T-cell (primary cell): ENCODE measurements at regions not wholly inside any gene's neighbourhood (a gene's known extent, or its start where the extent isn't known, plus 50 kb on each side); places are given as distances from the start of the nearest gene placed in this dataset.

Experiments
- ATAC-seq, 4 experiments: fragments of 200-7000 bp in 3 of 4; fragments of 150-1000 bp in 1 of 4; cut with Tn5 transposase; replicated peaks in 1 of 4; 1 replicate in 3 of 4; 2 replicates in 1 of 4; pipeline ENCODE4 v1.10.0; 2021; ENCODE audit warnings: moderate library complexity in 3 of 4, mild to moderate bottlenecking in 2 of 4, moderate number of reproducible peaks in 1 of 4
- CTCF ChIA-PET, 2 donors: fragments of 300-600 bp; sonication (Branson Sonifier 250); formaldehyde crosslinking; loops; one replicate each; lab custom pipeline; 2022; ENCODE audit warnings: antibody characterized with exemption in 2 of 2; lab: Charles Lee
- POLR2A ChIA-PET, 2 donors: fragments of 300-600 bp; sonication (Branson Sonifier 250); formaldehyde crosslinking; loops; one replicate each; lab custom pipeline; 2022; ENCODE audit warnings: antibody characterized with exemption in 2 of 2; lab: Charles Lee
- DNase-seq, 35 experiments: peaks; one replicate each; pipeline versions ENCODE4 v3.0.0 to v3.0.0-alpha.2; 2013 to 2023
- H3K27ac ChIP-seq: one replicate; pipeline ENCODE4 v1.5.1; 2013; ENCODE audit warnings: low read length
- H3K27me3 ChIP-seq, 2 experiments: replicated peaks in 1 of 2; 1 replicate in 1 of 2; 2 replicates in 1 of 2; pipeline versions ENCODE4 v1.6.1 to v1.7.0; 2013; ENCODE audit warnings: low read length in 1 of 2, mixed read lengths in 1 of 2; ENCODE audit not compliant: control insufficient read depth in 2 of 2, insufficient read depth in 2 of 2; ENCODE audit errors: extremely low read depth in 1 of 2
- H3K36me3 ChIP-seq, 2 donors: 1 replicate in 1 of 2; 2 replicates in 1 of 2; pipeline versions ENCODE4 v1.6.1 to v1.7.0; 2013; ENCODE audit warnings: low read length in 1 of 2; ENCODE audit not compliant: control insufficient read depth in 2 of 2, insufficient read depth in 1 of 2; ENCODE audit errors: extremely low read depth in 1 of 2
- H3K4me1 ChIP-seq, 2 experiments: 1 replicate in 1 of 2; 2 replicates in 1 of 2; pipeline versions ENCODE4 v1.6.1 to v1.7.0; 2013; ENCODE audit warnings: low read length in 2 of 2, mixed read lengths in 1 of 2; ENCODE audit not compliant: insufficient read depth in 2 of 2, control insufficient read depth in 1 of 2; ENCODE audit errors: extremely low read depth in 1 of 2
- H3K4me3 ChIP-seq, 2 donors: 1 replicate in 1 of 2; 2 replicates in 1 of 2; pipeline versions ENCODE4 v1.5.1 to v1.7.0; 2013; ENCODE audit warnings: mild to moderate bottlenecking in 2 of 2, low read length in 1 of 2, moderate library complexity in 1 of 2; ENCODE audit not compliant: control insufficient read depth in 1 of 2; ENCODE audit errors: extremely low read depth in 1 of 2
- H3K9me3 ChIP-seq: 2 replicates; pipeline ENCODE4 v1.7.0; 2013
- H3K27ac Mint-ChIP-seq, 2 donors: one replicate each; pipeline ENCODE4 v1.8.0; 2020 to 2021; ENCODE audit warnings: mild to moderate bottlenecking in 2 of 2, mixed read lengths in 2 of 2
- H3K27me3 Mint-ChIP-seq, 2 donors: one replicate each; pipeline ENCODE4 v1.8.0; 2021 to 2022; ENCODE audit warnings: mixed read lengths in 2 of 2
- H3K36me3 Mint-ChIP-seq: one replicate; pipeline ENCODE4 v1.8.0; 2021; ENCODE audit warnings: mixed read lengths
- H3K4me1 Mint-ChIP-seq, 3 donors: one replicate each; pipeline ENCODE4 v1.8.0; 2020 to 2022; ENCODE audit warnings: mixed read lengths in 3 of 3, mild to moderate bottlenecking in 1 of 3
- H3K4me3 Mint-ChIP-seq, 3 donors: one replicate each; pipeline ENCODE4 v1.8.0; 2020 to 2022; ENCODE audit warnings: mild to moderate bottlenecking in 3 of 3, mixed read lengths in 3 of 3, moderate library complexity in 3 of 3
- H3K9me3 Mint-ChIP-seq, 3 donors: one replicate each; pipeline ENCODE4 v1.8.0; 2020 to 2022; ENCODE audit warnings: mixed read lengths in 3 of 3
- WGBS: methylation state at CpG from one replicate; pipeline ENCODE4 v1.1.5; 2013; ENCODE audit warnings: missing lambda C conversion rate; ENCODE audit not compliant: insufficient coverage; 5-methylcytosine and 5-hydroxymethylcytosine counted together

- CTCF ChIA-PET, result interaction anchor here (0.5 to 7.2 kb wide), 31 partner anchors 8 to 1732 kb away, joined by 3 to 138 read pairs (median 4); partner anchors contain the start of genes TEDDM1 (in 2 of the 2) and GLUL (in 1 of the 2)
- Histone ChIP-seq H3K27me3 (peaks cover 0 to 14% of the 10 kb centered on the region in 2 experiments), H3K4me1 (peaks cover 0 to 3% of the 10 kb centered on the region in 2 experiments), H3K36me3 (no peaks in the 10 kb centered on the region), H3K4me3 (no peak overlapping the region), H3K27ac (no peak overlapping the region), H3K9me3 (no peaks in the 10 kb centered on the region)
- 71% methylated on average over 3 of the region's 8 CpGs for WGBS
- DNase-seq (peak in 1 of 35 experiments; percentile 12), ATAC-seq (no peak)
- Mint-ChIP-seq H3K27me3 (peaks cover 0 to 4% of the 10 kb centered on the region in 2 donors), H3K9me3 (no peaks in the 10 kb centered on the region), H3K36me3 (no peaks in the 10 kb centered on the region), H3K4me3 (no peak overlapping the region), H3K4me1 (peaks cover 4 to 14% (median 6%) of the 10 kb centered on the region in 3 donors), H3K27ac (no peak overlapping the region)
- POLR2A ChIA-PET, result interaction anchor here (0.6 to 0.9 kb wide), 3 partner anchors 46 to 255 kb away, joined by 3 to 4 read pairs (median 3); partner anchors contain the start of gene GLUL (in 1 of the 2)
Observed at GRCh38 chr1:182143825-182144645, 82.5 kb upstream of the ZNF648 start.

GRCh38 chr1:182143154-182143657, 81.7 kb upstream of the ZNF648 start:
- Mint-ChIP-seq H3K4me3 (no peak overlapping the region), H3K4me1 (peaks cover 4 to 11% (median 5%) of the 10 kb centered on the region in 3 donors), H3K27ac (peak overlapping the region in 1 of 2 donors; percentile 41), H3K27me3 (peaks cover 0 to 4% of the 10 kb centered on the region in 2 donors), H3K36me3 (no peaks in the 10 kb centered on the region), H3K9me3 (no peaks in the 10 kb centered on the region)
- Histone ChIP-seq H3K36me3 (no peaks in the 10 kb centered on the region), H3K4me3 (no peak overlapping the region), H3K27me3 (peaks cover 0 to 14% of the 10 kb centered on the region in 2 experiments), H3K27ac (no peak overlapping the region), H3K4me1 (peaks cover 0 to 3% of the 10 kb centered on the region in 2 experiments), H3K9me3 (no peaks in the 10 kb centered on the region)
- ChIA-PET CTCF (interaction anchor here (0.6 to 7.2 kb wide), 31 partner anchors 9 to 620 kb away, joined by 3 to 138 read pairs (median 4); partner anchors contain the start of genes TEDDM1 (in 2 of the 2) and GLUL (in 1 of the 2)), POLR2A (interaction anchor here in 1 of 2 donors (0.5 kb wide), 2 partner anchors 49 to 114 kb away, joined by 3 to 4 read pairs; no protein-coding TSS in a partner anchor)
- DNase-seq, result peak; percentile 58 to 91 (median 83)
- peak; percentile 74 to 82 (median 78) for ATAC-seq
- 42% methylated on average over 4 of the region's 11 CpGs for WGBS

GRCh38 chr1:182142621-182143020, 81.1 kb upstream of the ZNF648 start:
- no peak for DNase-seq
- no peak overlapping the region for H3K4me3 Mint-ChIP-seq
- H3K9me3 Mint-ChIP-seq, result no peaks in the 10 kb centered on the region
- H3K4me3 ChIP-seq, result no peak overlapping the region
- peaks cover 0 to 4% of the 10 kb centered on the region in 2 donors for H3K27me3 Mint-ChIP-seq
- no peak overlapping the region for H3K27ac ChIP-seq
- 23% methylated on average over 3 of the region's 4 CpGs for WGBS
- no peaks in the 10 kb centered on the region for H3K36me3 Mint-ChIP-seq
- no peak for ATAC-seq
- H3K9me3 ChIP-seq, result no peaks in the 10 kb centered on the region
- no peak overlapping the region for H3K27ac Mint-ChIP-seq
- peaks cover 0 to 3% of the 10 kb centered on the region in 2 experiments for H3K4me1 ChIP-seq
- ChIA-PET CTCF (interaction anchor here (0.7 to 7.2 kb wide), 25 partner anchors 8 to 621 kb away, joined by 3 to 138 read pairs (median 4); partner anchors contain the start of genes TEDDM1 (in 2 of the 2) and GLUL (in 1 of the 2)), POLR2A (no interaction called here)
- no peaks in the 10 kb centered on the region for H3K36me3 ChIP-seq
- peaks cover 0 to 14% of the 10 kb centered on the region in 2 experiments for H3K27me3 ChIP-seq
- H3K4me1 Mint-ChIP-seq, result peaks cover 4 to 11% (median 5%) of the 10 kb centered on the region in 3 donors

- Mint-ChIP-seq H3K36me3 (no peaks in the 10 kb centered on the region), H3K27ac (no peak overlapping the region), H3K27me3 (peaks cover 0 to 4% of the 10 kb centered on the region in 2 donors), H3K9me3 (no peaks in the 10 kb centered on the region), H3K4me1 (peaks cover 7 to 17% (median 13%) of the 10 kb centered on the region in 3 donors), H3K4me3 (no peak overlapping the region)
- ATAC-seq (no peak), DNase-seq (no peak)
- H3K27me3 ChIP-seq, result peaks cover 0 to 14% of the 10 kb centered on the region in 2 experiments
- H3K9me3 ChIP-seq, result no peaks in the 10 kb centered on the region
- H3K27ac ChIP-seq, result no peak overlapping the region
- H3K4me1 ChIP-seq, result peaks cover 2 to 3% of the 10 kb centered on the region in 2 experiments
- no peak overlapping the region for H3K4me3 ChIP-seq
- ChIA-PET POLR2A (interaction anchor here in 1 of 2 donors (0.6 kb wide), 1 partner anchor 24 kb away, joined by 5 read pairs; no protein-coding TSS in a partner anchor), CTCF (interaction anchor here (0.6 to 7.2 kb wide), 11 partner anchors 8 to 646 kb away, joined by 3 to 112 read pairs (median 4); partner anchors contain the start of gene TEDDM1 (in 1 of the 2))
- H3K36me3 ChIP-seq, result no peaks in the 10 kb centered on the region
Observed at GRCh38 chr1:182141040-182141439, 79.5 kb upstream of the ZNF648 start.

- Mint-ChIP-seq H3K4me1 (peaks cover 7 to 21% (median 16%) of the 10 kb centered on the region in 3 donors), H3K36me3 (no peaks in the 10 kb centered on the region)
- POLR2A ChIA-PET, result interaction anchor here in 1 of 2 donors (0.6 kb wide), 1 partner anchor 243 kb away, joined by 3 read pairs; no protein-coding TSS in a partner anchor
Observed at GRCh38 chr1:182139496-182139895, 78.0 kb upstream of the ZNF648 start.

GRCh38 chr1:182137546-182137945, 76.0 kb upstream of the ZNF648 start:
- H3K4me1 ChIP-seq, result peaks cover 0 to 5% of the 10 kb centered on the region in 2 experiments
- H3K36me3 ChIP-seq, result no peaks in the 10 kb centered on the region
- no peak for DNase-seq
- no peak overlapping the region for H3K4me3 ChIP-seq
- Mint-ChIP-seq H3K27ac (no peak overlapping the region), H3K4me3 (no peak overlapping the region), H3K9me3 (peaks cover 8 to 21% (median 12%) of the 10 kb centered on the region in 3 donors), H3K27me3 (peaks cover 0 to 3% of the 10 kb centered on the region in 2 donors), H3K4me1 (peaks cover 3 to 12% (median 10%) of the 10 kb centered on the region in 3 donors), H3K36me3 (no peaks in the 10 kb centered on the region)
- ATAC-seq, result no peak
- WGBS, result no CpG with 5 or more reads among the region's 1 CpG
- H3K9me3 ChIP-seq, result no peaks in the 10 kb centered on the region
- H3K27me3 ChIP-seq, result peaks cover 0 to 4% of the 10 kb centered on the region in 2 experiments
- CTCF ChIA-PET, result no interaction called here
- POLR2A ChIA-PET, result no interaction called here
- no peak overlapping the region for H3K27ac ChIP-seq

More at GRCh38 chr1:182139496-182139895, 78.0 kb upstream of the ZNF648 start:
- Histone ChIP-seq H3K27ac (no peak overlapping the region), H3K4me1 (peaks cover 3 to 5% of the 10 kb centered on the region in 2 experiments), H3K4me3 (no peak overlapping the region), H3K9me3 (no peaks in the 10 kb centered on the region), H3K36me3 (no peaks in the 10 kb centered on the region), H3K27me3 (peaks cover 0 to 14% of the 10 kb centered on the region in 2 experiments)
- Mint-ChIP-seq H3K27ac (no peak overlapping the region), H3K4me3 (no peak overlapping the region), H3K27me3 (peaks cover 0 to 4% of the 10 kb centered on the region in 2 donors), H3K9me3 (peaks cover under 1 to 8% (median 3%) of the 10 kb centered on the region in 3 donors)
- DNase-seq, result no peak
- ATAC-seq, result no peak
- CTCF ChIA-PET, result interaction anchor here in 1 of 2 donors (0.7 kb wide), 2 partner anchors 157 to 243 kb away, joined by 4 to 5 read pairs; no protein-coding TSS in a partner anchor
- no CpG with 5 or more reads among the region's 1 CpG for WGBS
